ENCODE measurements at regions not wholly inside any gene's neighbourhood (a gene's known extent, or its start where the extent isn't known, plus 50 kb on each side); places are given as distances from the start of the nearest gene placed in this dataset.

DNA sequence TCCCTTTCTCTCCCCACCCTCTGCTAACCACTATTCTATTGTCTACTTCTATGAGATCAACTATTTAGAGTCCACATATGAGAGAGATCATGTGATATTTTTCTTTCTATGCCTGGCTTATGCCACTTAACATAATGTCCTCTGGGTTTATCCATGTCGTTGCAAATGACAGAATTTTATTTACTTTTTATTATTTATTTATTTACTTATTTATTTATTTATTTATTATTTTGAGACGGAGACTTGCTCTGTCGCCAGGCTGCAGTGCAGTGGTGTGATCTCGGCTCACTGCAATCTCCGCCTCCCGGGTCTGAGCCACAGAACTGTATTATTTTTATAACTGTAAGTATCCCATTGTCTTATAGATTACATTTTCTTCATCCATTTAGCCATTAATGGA is 443.4 kb upstream of the CDH19 start:
- Histone ChIP-seq H3K23ac (ENCODE audit: insufficient read length, low read depth, low read length) (no peak overlapping the region), H4K8ac (replicated peaks; ENCODE audit: insufficient read length, low read depth, low read length) (no peak overlapping the region), H3K4me2 (ENCODE audit: insufficient read depth, insufficient read length, low read length) (no peak overlapping the region), H2BK120ac (ENCODE audit: low read depth, low read length, poor library complexity, severe bottlenecking) (no peak overlapping the region), H3K27ac (ENCODE audit: insufficient read length, low read depth, low read length) (no peak overlapping the region), H3K79me2 (ENCODE audit: insufficient read depth, low read length) (no peaks in the 10 kb centered on the region), H3K4me1 (ENCODE audit: insufficient read depth, low read length) (no peaks in the 10 kb centered on the region), H3T11ph (ENCODE audit: low read length) (no peak overlapping the region), H2BK15ac (ENCODE audit: low read depth, low read length) (no peak overlapping the region), H3K79me1 (ENCODE audit: insufficient read depth, low read depth, low read length, poor library complexity, severe bottlenecking) (no peaks in the 10 kb centered on the region), H2BK20ac (ENCODE audit: low read depth, low read length, poor library complexity, severe bottlenecking) (no peak overlapping the region), H4K91ac (ENCODE audit: insufficient read length, low read depth, low read length) (no peak overlapping the region), H3K4ac (ENCODE audit: low read depth, low read length) (no peak overlapping the region), H3K56ac (ENCODE audit: insufficient read length, low read depth, low read length) (no peak overlapping the region), H4K5ac (ENCODE audit: insufficient read length, low read depth, low read length) (no peak overlapping the region), H3K9me3 (ENCODE audit: control insufficient read depth, low read depth, low read length) (no peaks in the 10 kb centered on the region), H3K14ac (ENCODE audit: insufficient read depth, low read length) (no peak overlapping the region), H3K9ac (ENCODE audit: extremely low read depth, insufficient read length, low read length) (no peak overlapping the region), H2BK5ac (ENCODE audit: insufficient read length, low read length) (no peak overlapping the region), H3K27me3 (ENCODE audit: insufficient read depth, low read length) (no peaks in the 10 kb centered on the region), H3K23me2 (ENCODE audit: insufficient read length, low read depth, low read length, poor library complexity, severe bottlenecking) (no peaks in the 10 kb centered on the region), H4K20me1 (ENCODE audit: control insufficient read depth, insufficient read depth, insufficient read length) (no peaks in the 10 kb centered on the region), H2AFZ (ENCODE audit: low read length) (no peak overlapping the region), H2AK5ac (ENCODE audit: insufficient read length, low read length) (no peak overlapping the region), H3K18ac (ENCODE audit: insufficient read length, low read depth, low read length) (no peak overlapping the region), H2BK12ac (ENCODE audit: insufficient read length, low read depth, low read length) (no peak overlapping the region)
- no peaks in the 10 kb centered on the region for H3K4me1 Mint-ChIP-seq
- TF ChIP-seq, protein P1, sequence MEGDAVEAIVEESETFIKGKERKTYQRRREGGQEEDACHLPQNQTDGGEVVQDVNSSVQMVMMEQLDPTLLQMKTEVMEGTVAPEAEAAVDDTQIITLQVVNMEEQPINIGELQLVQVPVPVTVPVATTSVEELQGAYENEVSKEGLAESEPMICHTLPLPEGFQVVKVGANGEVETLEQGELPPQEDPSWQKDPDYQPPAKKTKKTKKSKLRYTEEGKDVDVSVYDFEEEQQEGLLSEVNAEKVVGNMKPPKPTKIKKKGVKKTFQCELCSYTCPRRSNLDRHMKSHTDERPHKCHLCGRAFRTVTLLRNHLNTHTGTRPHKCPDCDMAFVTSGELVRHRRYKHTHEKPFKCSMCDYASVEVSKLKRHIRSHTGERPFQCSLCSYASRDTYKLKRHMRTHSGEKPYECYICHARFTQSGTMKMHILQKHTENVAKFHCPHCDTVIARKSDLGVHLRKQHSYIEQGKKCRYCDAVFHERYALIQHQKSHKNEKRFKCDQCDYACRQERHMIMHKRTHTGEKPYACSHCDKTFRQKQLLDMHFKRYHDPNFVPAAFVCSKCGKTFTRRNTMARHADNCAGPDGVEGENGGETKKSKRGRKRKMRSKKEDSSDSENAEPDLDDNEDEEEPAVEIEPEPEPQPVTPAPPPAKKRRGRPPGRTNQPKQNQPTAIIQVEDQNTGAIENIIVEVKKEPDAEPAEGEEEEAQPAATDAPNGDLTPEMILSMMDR (conservative IDR thresholded peaks at IDR 0.05) = no peak
- no peak overlapping the region for H3K27ac Mint-ChIP-seq
- WGBS (ENCODE audit: extremely low coverage, insufficient read length, low lambda C conversion rate) = no CpG with 5 or more reads among the region's 6 CpGs
- peaks cover 3 to 6% of the 10 kb centered on the region in 2 experiments; a peak in 4 of 5 replicates for H3K9me3 Mint-ChIP-seq
- H3K4me3 Mint-ChIP-seq = no peak overlapping the region
- no peaks in the 10 kb centered on the region for H3K27me3 Mint-ChIP-seq (ENCODE audit: low read depth)
- H3K36me3 Mint-ChIP-seq (ENCODE audit: insufficient read depth in 1 of 3, low read depth in 3 of 3) = peaks cover 0 to 4% (median 3%) of the 10 kb centered on the region in 3 experiments; a peak in 4 of 7 replicates
- no peak for DNase-seq
